ENCODE measurements at regions not wholly inside any gene's neighbourhood (a gene's known extent, or its start where the extent isn't known, plus 50 kb on each side); places are given as distances from the start of the nearest gene placed in this dataset.
A peak's percentile ranks its signal among the peaks of the same experiment; 100 is the strongest.

GRCh38 chr7:110595694-110596093, 495.2 kb upstream of the LRRN3 start:
- no peaks in the 10 kb centered on the region for H3K27me3 Mint-ChIP-seq (ENCODE audit: low read depth)
- H3K36me3 Mint-ChIP-seq, result no peaks in the 10 kb centered on the region
- TF ChIP-seq CTCF (IDR thresholded peaks at IDR 0.05; ENCODE audit: unreplicated experiment), result no peak
- no peak overlapping the region for H3K4me3 Mint-ChIP-seq
- no peaks in the 10 kb centered on the region for H3K9me3 Mint-ChIP-seq
- peaks cover 8% of the 10 kb centered on the region for H3K4me1 Mint-ChIP-seq
- H3K27ac Mint-ChIP-seq, result no peak overlapping the region
- no peak for DNase-seq (ENCODE audit: low spot score in 2 of 2, unreplicated experiment in 2 of 2)

- no peak for DNase-seq (ENCODE audit: low spot score in 2 of 2, unreplicated experiment in 2 of 2)
- H3K27me3 Mint-ChIP-seq (ENCODE audit: low read depth), result no peaks in the 10 kb centered on the region
- no peaks in the 10 kb centered on the region for H3K36me3 Mint-ChIP-seq
- H3K4me3 Mint-ChIP-seq, result no peak overlapping the region
- peaks cover 27% of the 10 kb centered on the region for H3K4me1 Mint-ChIP-seq
- no peak overlapping the region for H3K27ac Mint-ChIP-seq
- H3K9me3 Mint-ChIP-seq, result no peaks in the 10 kb centered on the region
- TF ChIP-seq CTCF (IDR thresholded peaks at IDR 0.05; ENCODE audit: unreplicated experiment), result no peak
These were observed 490.0 kb upstream of the LRRN3 start for GRCh38 chr7:110600956-110601355.

- H3K27me3 Mint-ChIP-seq (ENCODE audit: low read depth), result no peaks in the 10 kb centered on the region
- DNase-seq (ENCODE audit: low spot score in 2 of 2, unreplicated experiment in 2 of 2), result no peak
- H3K9me3 Mint-ChIP-seq, result no peaks in the 10 kb centered on the region
- TF ChIP-seq CTCF (IDR thresholded peaks at IDR 0.05; ENCODE audit: unreplicated experiment), result no peak
- no peak overlapping the region for H3K4me3 Mint-ChIP-seq
- no peaks in the 10 kb centered on the region for H3K36me3 Mint-ChIP-seq
- H3K4me1 Mint-ChIP-seq, result peaks cover 27% of the 10 kb centered on the region
- H3K27ac Mint-ChIP-seq, result no peak overlapping the region
These were observed 489.2 kb upstream of the LRRN3 start for GRCh38 chr7:110601710-110602109.

- peaks cover 31% of the 10 kb centered on the region for H3K4me1 Mint-ChIP-seq
- no peak overlapping the region for H3K4me3 Mint-ChIP-seq
- no peak overlapping the region for H3K27ac Mint-ChIP-seq
- no peak for TF ChIP-seq CTCF (IDR thresholded peaks at IDR 0.05; ENCODE audit: unreplicated experiment)
- H3K36me3 Mint-ChIP-seq, result no peaks in the 10 kb centered on the region
- no peak for DNase-seq (ENCODE audit: low spot score in 2 of 2, unreplicated experiment in 2 of 2)
- no peaks in the 10 kb centered on the region for H3K27me3 Mint-ChIP-seq (ENCODE audit: low read depth)
- no peaks in the 10 kb centered on the region for H3K9me3 Mint-ChIP-seq
These were observed 486.7 kb upstream of the LRRN3 start for GRCh38 chr7:110604206-110604605.

- Mint-ChIP-seq H3K4me3 (no peak overlapping the region), H3K27me3 (ENCODE audit: low read depth) (no peaks in the 10 kb centered on the region), H3K36me3 (no peaks in the 10 kb centered on the region), H3K27ac (peak overlapping the region; percentile 54), H3K4me1 (peaks cover 34% of the 10 kb centered on the region), H3K9me3 (no peaks in the 10 kb centered on the region)
- no peak for TF ChIP-seq CTCF (IDR thresholded peaks at IDR 0.05; ENCODE audit: unreplicated experiment)
- DNase-seq (ENCODE audit: low spot score in 2 of 2, unreplicated experiment in 2 of 2), result no peak
These were observed 486.0 kb upstream of the LRRN3 start for GRCh38 chr7:110604885-110605284.

Measured in mesothelial cell of epicardium (in vitro differentiated cells).